ENCODE measurements at regions not wholly inside any gene's neighbourhood (a gene's known extent, or its start where the extent isn't known, plus 50 kb on each side); places are given as distances from the start of the nearest gene placed in this dataset.

DNA sequence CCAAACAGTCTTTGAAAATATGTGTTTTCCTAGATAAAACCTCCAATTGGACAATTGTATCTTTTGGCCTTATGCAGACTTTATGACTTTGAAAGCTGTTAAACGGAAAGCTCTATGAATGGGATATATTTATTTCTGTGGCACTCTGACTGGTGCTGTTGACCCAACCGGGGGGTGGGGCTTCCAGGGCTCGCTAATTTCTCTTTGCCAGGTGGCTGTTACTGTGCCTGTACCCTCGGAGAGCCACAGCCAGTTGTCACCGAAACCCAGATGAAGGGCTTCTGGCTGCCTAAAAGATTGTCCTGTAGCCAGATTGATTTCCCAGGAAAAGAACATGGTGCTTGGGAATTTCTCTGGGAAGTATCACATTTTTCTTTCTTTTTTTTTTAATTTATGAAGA, 132.7 kb upstream of the NAV2 start:
- no peak for ATAC-seq
- no peak overlapping the region for H3K4me3 Mint-ChIP-seq
- H4K20me1 ChIP-seq (replicated peaks; ENCODE audit: insufficient read depth): no peaks in the 10 kb centered on the region
- no peak for DNase-seq (ENCODE audit: low spot score)
- H3K4me1 ChIP-seq (ENCODE audit: insufficient read depth): no peaks in the 10 kb centered on the region
- H3F3A ChIP-seq (replicated peaks; ENCODE audit: low read depth): no peaks in the 10 kb centered on the region
- H3K27me3 ChIP-seq (ENCODE audit: insufficient read depth): no peaks in the 10 kb centered on the region
- peaks cover 8% of the 10 kb centered on the region; the same call in 2 of the 3 replicates for H3K4me1 Mint-ChIP-seq
- H3K9me3 Mint-ChIP-seq: no peaks in the 10 kb centered on the region
- H3K9me2 ChIP-seq (ENCODE audit: insufficient read depth): no peaks in the 10 kb centered on the region
- no peaks in the 10 kb centered on the region for H3K79me2 ChIP-seq (replicated peaks; ENCODE audit: insufficient read depth)
- TF ChIP-seq EZH2phosphoT487 (IDR thresholded peaks at IDR 0.05; ENCODE audit: unreplicated experiment) (no peak), POLR2AphosphoS5 (IDR thresholded peaks at IDR 0.05; ENCODE audit: low read depth) (no peak), REST (IDR thresholded peaks at IDR 0.05; ENCODE audit: unreplicated experiment) (no peak), CTCF (conservative IDR thresholded peaks at IDR 0.05; ENCODE audit: low read depth in 2 of 2) (no peak), ZNF114 (CRISPR knock-in tag; IDR thresholded peaks at IDR 0.05) (no peak), EZH2 (IDR thresholded peaks at IDR 0.05; ENCODE audit: low read depth, unreplicated experiment) (no peak), NANOG (IDR thresholded peaks at IDR 0.05; ENCODE audit: borderline replicate concordance) (no peak), STAT1 (IDR thresholded peaks at IDR 0.05; ENCODE audit: unreplicated experiment) (no peak)
- TF ChIP-seq, protein P1, sequence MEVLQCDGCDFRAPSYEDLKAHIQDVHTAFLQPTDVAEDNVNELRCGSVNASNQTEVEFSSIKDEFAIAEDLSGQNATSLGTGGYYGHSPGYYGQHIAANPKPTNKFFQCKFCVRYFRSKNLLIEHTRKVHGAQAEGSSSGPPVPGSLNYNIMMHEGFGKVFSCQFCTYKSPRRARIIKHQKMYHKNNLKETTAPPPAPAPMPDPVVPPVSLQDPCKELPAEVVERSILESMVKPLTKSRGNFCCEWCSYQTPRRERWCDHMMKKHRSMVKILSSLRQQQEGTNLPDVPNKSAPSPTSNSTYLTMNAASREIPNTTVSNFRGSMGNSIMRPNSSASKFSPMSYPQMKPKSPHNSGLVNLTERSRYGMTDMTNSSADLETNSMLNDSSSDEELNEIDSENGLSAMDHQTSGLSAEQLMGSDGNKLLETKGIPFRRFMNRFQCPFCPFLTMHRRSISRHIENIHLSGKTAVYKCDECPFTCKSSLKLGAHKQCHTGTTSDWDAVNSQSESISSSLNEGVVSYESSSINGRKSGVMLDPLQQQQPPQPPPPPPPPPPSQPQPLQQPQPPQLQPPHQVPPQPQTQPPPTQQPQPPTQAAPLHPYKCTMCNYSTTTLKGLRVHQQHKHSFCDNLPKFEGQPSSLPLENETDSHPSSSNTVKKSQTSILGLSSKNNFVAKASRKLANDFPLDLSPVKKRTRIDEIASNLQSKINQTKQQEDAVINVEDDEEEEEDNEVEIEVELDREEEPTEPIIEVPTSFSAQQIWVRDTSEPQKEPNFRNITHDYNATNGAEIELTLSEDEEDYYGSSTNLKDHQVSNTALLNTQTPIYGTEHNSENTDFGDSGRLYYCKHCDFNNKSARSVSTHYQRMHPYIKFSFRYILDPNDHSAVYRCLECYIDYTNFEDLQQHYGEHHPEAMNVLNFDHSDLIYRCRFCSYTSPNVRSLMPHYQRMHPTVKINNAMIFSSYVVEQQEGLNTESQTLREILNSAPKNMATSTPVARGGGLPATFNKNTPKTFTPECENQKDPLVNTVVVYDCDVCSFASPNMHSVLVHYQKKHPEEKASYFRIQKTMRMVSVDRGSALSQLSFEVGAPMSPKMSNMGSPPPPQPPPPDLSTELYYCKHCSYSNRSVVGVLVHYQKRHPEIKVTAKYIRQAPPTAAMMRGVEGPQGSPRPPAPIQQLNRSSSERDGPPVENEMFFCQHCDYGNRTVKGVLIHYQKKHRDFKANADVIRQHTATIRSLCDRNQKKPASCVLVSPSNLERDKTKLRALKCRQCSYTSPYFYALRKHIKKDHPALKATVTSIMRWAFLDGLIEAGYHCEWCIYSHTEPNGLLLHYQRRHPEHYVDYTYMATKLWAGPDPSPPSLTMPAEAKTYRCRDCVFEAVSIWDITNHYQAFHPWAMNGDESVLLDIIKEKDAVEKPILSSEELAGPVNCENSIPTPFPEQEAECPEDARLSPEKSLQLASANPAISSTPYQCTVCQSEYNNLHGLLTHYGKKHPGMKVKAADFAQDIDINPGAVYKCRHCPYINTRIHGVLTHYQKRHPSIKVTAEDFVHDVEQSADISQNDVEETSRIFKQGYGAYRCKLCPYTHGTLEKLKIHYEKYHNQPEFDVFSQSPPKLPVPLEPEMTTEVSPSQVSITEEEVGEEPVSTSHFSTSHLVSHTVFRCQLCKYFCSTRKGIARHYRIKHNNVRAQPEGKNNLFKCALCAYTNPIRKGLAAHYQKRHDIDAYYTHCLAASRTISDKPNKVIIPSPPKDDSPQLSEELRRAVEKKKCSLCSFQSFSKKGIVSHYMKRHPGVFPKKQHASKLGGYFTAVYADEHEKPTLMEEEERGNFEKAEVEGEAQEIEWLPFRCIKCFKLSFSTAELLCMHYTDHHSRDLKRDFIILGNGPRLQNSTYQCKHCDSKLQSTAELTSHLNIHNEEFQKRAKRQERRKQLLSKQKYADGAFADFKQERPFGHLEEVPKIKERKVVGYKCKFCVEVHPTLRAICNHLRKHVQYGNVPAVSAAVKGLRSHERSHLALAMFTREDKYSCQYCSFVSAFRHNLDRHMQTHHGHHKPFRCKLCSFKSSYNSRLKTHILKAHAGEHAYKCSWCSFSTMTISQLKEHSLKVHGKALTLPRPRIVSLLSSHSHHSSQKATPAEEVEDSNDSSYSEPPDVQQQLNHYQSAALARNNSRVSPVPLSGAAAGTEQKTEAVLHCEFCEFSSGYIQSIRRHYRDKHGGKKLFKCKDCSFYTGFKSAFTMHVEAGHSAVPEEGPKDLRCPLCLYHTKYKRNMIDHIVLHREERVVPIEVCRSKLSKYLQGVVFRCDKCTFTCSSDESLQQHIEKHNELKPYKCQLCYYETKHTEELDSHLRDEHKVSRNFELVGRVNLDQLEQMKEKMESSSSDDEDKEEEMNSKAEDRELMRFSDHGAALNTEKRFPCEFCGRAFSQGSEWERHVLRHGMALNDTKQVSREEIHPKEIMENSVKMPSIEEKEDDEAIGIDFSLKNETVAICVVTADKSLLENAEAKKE (CRISPR knock-in tag; IDR thresholded peaks at IDR 0.05): no peak
- H3K27ac ChIP-seq (ENCODE audit: low read depth): no peak overlapping the region
- no peaks in the 10 kb centered on the region for H3K36me3 ChIP-seq (ENCODE audit: insufficient read depth)
- no peak overlapping the region for H3K4me2 ChIP-seq
- no peaks in the 10 kb centered on the region for H3K36me3 Mint-ChIP-seq (ENCODE audit: low read depth)
- H3K4me3 ChIP-seq: no peak overlapping the region
- H3K27ac Mint-ChIP-seq: no peak overlapping the region
- H2AFZ ChIP-seq: no peak overlapping the region; the same call in 1 of the 2 replicates
- peaks cover 2% of the 10 kb centered on the region for H3K27me3 Mint-ChIP-seq (ENCODE audit: insufficient read depth, low read depth, poor library complexity)
